Neural crest cell (in vitro differentiated cells): ENCODE measurements at regions not wholly inside any gene's neighbourhood (a gene's known extent, or its start where the extent isn't known, plus 50 kb on each side); places are given as distances from the start of the nearest gene placed in this dataset.
"Not testable (repeated sequence)": the region's sequence is repeated elsewhere in the genome, so short reads cannot be mapped to it uniquely, and the experiment has no call there.

ENCODE experiments used
- DNase-seq: peaks from one replicate; pipeline ENCODE4 v3.0.0; 2021; ENCODE audit warnings: low read depth, mixed read lengths, low spot score
- H3K27ac Mint-ChIP-seq: one replicate; pipeline ENCODE4 v1.8.0; 2021; ENCODE audit warnings: mild to moderate bottlenecking, mixed read lengths; ENCODE audit not compliant: unreplicated experiment
- H3K27me3 Mint-ChIP-seq: 2 replicates; pipeline ENCODE4 v1.8.0; 2021; ENCODE audit warnings: low read depth, mild to moderate bottlenecking, mixed read lengths
- H3K36me3 Mint-ChIP-seq: 2 replicates; pipeline ENCODE4 v1.8.0; 2021; ENCODE audit warnings: low read depth, mild to moderate bottlenecking, mixed read lengths
- H3K4me1 Mint-ChIP-seq: 2 replicates; pipeline ENCODE4 v1.8.0; 2021; ENCODE audit warnings: mixed read lengths
- H3K4me3 Mint-ChIP-seq: one replicate; pipeline ENCODE4 v1.8.0; 2021; ENCODE audit warnings: mild to moderate bottlenecking, mixed read lengths
- H3K9me3 Mint-ChIP-seq: 2 replicates; pipeline ENCODE4 v1.8.0; 2021; ENCODE audit warnings: mixed read lengths
- CTCF ChIP-seq: fragments of 200-600 bp; sonication (generic); conservative IDR thresholded peaks from 2 replicates; pipeline ENCODE4 v1.5.0; 2021; ENCODE audit warnings: antibody characterized with exemption, mild to moderate bottlenecking

GRCh38 chr2:123777116-123777515, 248.0 kb upstream of the CNTNAP5 start:
- no peak overlapping the region for H3K4me3 Mint-ChIP-seq
- no peak for TF ChIP-seq CTCF
- H3K27me3 Mint-ChIP-seq = no peaks in the 10 kb centered on the region
- no peak overlapping the region for H3K27ac Mint-ChIP-seq
- H3K36me3 Mint-ChIP-seq = no peaks in the 10 kb centered on the region
- H3K9me3 Mint-ChIP-seq = peaks cover 8% of the 10 kb centered on the region
- H3K4me1 Mint-ChIP-seq = no peaks in the 10 kb centered on the region
- no peak for DNase-seq

- Mint-ChIP-seq H3K36me3 (peaks cover 3% of the 10 kb centered on the region), H3K4me3 (no peak overlapping the region), H3K9me3 (peaks cover 13% of the 10 kb centered on the region), H3K27ac (no peak overlapping the region), H3K27me3 (no peaks in the 10 kb centered on the region), H3K4me1 (no peaks in the 10 kb centered on the region)
- no peak for TF ChIP-seq CTCF
- no peak for DNase-seq
These were observed 241.9 kb upstream of the CNTNAP5 start for GRCh38 chr2:123783164-123783563.

- H3K9me3 Mint-ChIP-seq = peaks cover 13% of the 10 kb centered on the region
- no peak overlapping the region for H3K27ac Mint-ChIP-seq
- TF ChIP-seq CTCF = no peak
- no peak for DNase-seq
- peaks cover 3% of the 10 kb centered on the region for H3K36me3 Mint-ChIP-seq
- H3K4me1 Mint-ChIP-seq = no peaks in the 10 kb centered on the region
- no peaks in the 10 kb centered on the region for H3K27me3 Mint-ChIP-seq
- H3K4me3 Mint-ChIP-seq = no peak overlapping the region
These were observed 239.8 kb upstream of the CNTNAP5 start for GRCh38 chr2:123785332-123785731.

GRCh38 chr2:123791207-123791606, 233.9 kb upstream of the CNTNAP5 start:
- no peak for TF ChIP-seq CTCF
- Mint-ChIP-seq H3K36me3 (peaks cover 3% of the 10 kb centered on the region), H3K4me1 (no peaks in the 10 kb centered on the region), H3K4me3 (no peak overlapping the region), H3K27ac (no peak overlapping the region), H3K9me3 (peaks cover 4% of the 10 kb centered on the region), H3K27me3 (no peaks in the 10 kb centered on the region)
- DNase-seq = no peak

GRCh38 chr2:123791684-123792083, 233.4 kb upstream of the CNTNAP5 start:
- Mint-ChIP-seq H3K27ac (no peak overlapping the region), H3K36me3 (no peaks in the 10 kb centered on the region), H3K4me1 (no peaks in the 10 kb centered on the region), H3K27me3 (no peaks in the 10 kb centered on the region), H3K9me3 (no peaks in the 10 kb centered on the region), H3K4me3 (no peak overlapping the region)
- no peak for DNase-seq
- no peak for TF ChIP-seq CTCF

- H3K4me1 Mint-ChIP-seq, H3K27me3 Mint-ChIP-seq, H3K4me3 Mint-ChIP-seq, H3K27ac Mint-ChIP-seq, DNase-seq: not testable (repeated sequence)
- peaks cover 31% of the 10 kb centered on the region for H3K9me3 Mint-ChIP-seq
- H3K36me3 Mint-ChIP-seq = peaks cover 11% of the 10 kb centered on the region
These were observed 221.0 kb upstream of the CNTNAP5 start for GRCh38 chr2:123804126-123804525.

- H3K27ac Mint-ChIP-seq, H3K4me1 Mint-ChIP-seq, DNase-seq, H3K4me3 Mint-ChIP-seq, H3K27me3 Mint-ChIP-seq: not testable (repeated sequence)
- H3K36me3 Mint-ChIP-seq = peaks cover 16% of the 10 kb centered on the region
- peaks cover 41% of the 10 kb centered on the region for H3K9me3 Mint-ChIP-seq
These were observed 219.3 kb upstream of the CNTNAP5 start for GRCh38 chr2:123805746-123806145.
